GM10266 (cell line): ENCODE measurements at regions not wholly inside any gene's neighbourhood (a gene's known extent, or its start where the extent isn't known, plus 50 kb on each side); places are given as distances from the start of the nearest gene placed in this dataset.
A peak's percentile ranks its signal among the peaks of the same experiment; 100 is the strongest.
"Not testable (repeated sequence)": the region's sequence is repeated elsewhere in the genome, so short reads cannot be mapped to it uniquely, and the experiment has no call there.

Experiments
- DNase-seq: peaks from one replicate; pipeline ENCODE4 v3.0.0; 2012; ENCODE audit errors: extremely low spot score
- CTCF ChIP-seq: IDR thresholded peaks from 2 replicates; pipeline ENCODE4 v1.5.1; 2012; ENCODE audit warnings: mild to moderate bottlenecking, low read depth; ENCODE audit not compliant: control insufficient read depth, insufficient read depth; ENCODE audit errors: missing control alignments

GRCh38 chr2:153268941-153269461 lies 209.6 kb downstream of the RPRM start:
- TF ChIP-seq CTCF = no peak
- DNase-seq = no peak

- DNase-seq = not testable (repeated sequence)
These were observed 221.7 kb downstream of the RPRM start for GRCh38 chr2:153256876-153257275.

- not testable (repeated sequence) for DNase-seq
These were observed 231.9 kb downstream of the RPRM start for GRCh38 chr2:153246636-153247035.

GRCh38 chr2:153235516-153235915 lies 243.0 kb downstream of the RPRM start:
- no peak for TF ChIP-seq CTCF
- peak; percentile 16 for DNase-seq

- no peak for TF ChIP-seq CTCF
These were observed 246.1 kb downstream of the RPRM start for GRCh38 chr2:153232464-153232863.

GRCh38 chr2:153230977-153231376 lies 247.6 kb downstream of the RPRM start:
- no peak for TF ChIP-seq CTCF
- no peak for DNase-seq

More at GRCh38 chr2:153232464-153232863, 246.1 kb downstream of the RPRM start:
- DNase-seq = no peak

- no peak for DNase-seq
- TF ChIP-seq CTCF = no peak
These were observed 249.7 kb downstream of the RPRM start for GRCh38 chr2:153228904-153229303.

GRCh38 chr2:153227981-153228380 lies 250.6 kb downstream of the RPRM start:
- TF ChIP-seq CTCF = no peak
- no peak for DNase-seq
